Activated CD8-positive, alpha-beta memory T cell treated with anti-CD3 and anti-CD28 coated beads for 36 hours (primary cell): ENCODE measurements at regions not wholly inside any gene's neighbourhood (a gene's known extent, or its start where the extent isn't known, plus 50 kb on each side); places are given as distances from the start of the nearest gene placed in this dataset.
"Not testable (repeated sequence)": the region's sequence is repeated elsewhere in the genome, so short reads cannot be mapped to it uniquely, and the experiment has no call there.

ENCODE experiments used
- CTCF ChIA-PET: fragments of 350-600 bp; sonication (Branson Sonifier 250); formaldehyde crosslinking; loops from one replicate; lab custom pipeline; 2021; ENCODE audit warnings: antibody characterized with exemption; lab: Charles Lee
- POLR2A ChIA-PET: fragments of 350-600 bp; sonication (Branson Sonifier 250); formaldehyde crosslinking; loops from one replicate; lab custom pipeline; 2021; ENCODE audit warnings: antibody characterized with exemption; lab: Charles Lee

DNA sequence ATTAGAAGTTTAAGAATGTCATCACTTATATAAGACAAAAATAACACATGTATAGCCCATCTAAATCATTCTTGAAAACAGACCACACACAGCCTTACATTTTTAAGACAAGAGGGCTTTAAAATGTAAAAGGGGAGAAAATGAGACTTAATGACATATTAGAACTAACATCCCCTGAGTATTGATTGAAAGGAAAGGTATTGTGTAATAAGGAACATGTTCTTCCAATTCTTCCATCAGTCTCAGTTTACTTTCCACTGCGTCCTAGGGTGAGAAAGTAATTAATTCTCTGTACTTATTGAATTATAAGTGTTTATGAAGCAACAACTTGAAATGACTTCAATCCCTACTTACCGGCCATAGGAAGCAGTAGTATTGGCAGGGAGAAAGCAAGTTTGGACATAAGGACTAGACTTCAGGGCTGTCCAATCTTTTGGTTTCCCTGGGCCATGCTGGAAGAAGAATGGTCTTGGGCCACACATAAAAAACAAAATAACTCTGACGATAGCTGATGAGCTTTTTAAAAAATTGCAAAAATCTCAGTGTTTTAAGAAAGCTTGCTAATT is 202.7 kb upstream of the SPRY1 start:
- ChIA-PET POLR2A (no interaction called here), CTCF (no interaction called here)

- CTCF ChIA-PET = no interaction called here
- POLR2A ChIA-PET = no interaction called here
Observed at GRCh38 chr4:123198706-123199105, 197.9 kb upstream of the SPRY1 start.

DNA sequence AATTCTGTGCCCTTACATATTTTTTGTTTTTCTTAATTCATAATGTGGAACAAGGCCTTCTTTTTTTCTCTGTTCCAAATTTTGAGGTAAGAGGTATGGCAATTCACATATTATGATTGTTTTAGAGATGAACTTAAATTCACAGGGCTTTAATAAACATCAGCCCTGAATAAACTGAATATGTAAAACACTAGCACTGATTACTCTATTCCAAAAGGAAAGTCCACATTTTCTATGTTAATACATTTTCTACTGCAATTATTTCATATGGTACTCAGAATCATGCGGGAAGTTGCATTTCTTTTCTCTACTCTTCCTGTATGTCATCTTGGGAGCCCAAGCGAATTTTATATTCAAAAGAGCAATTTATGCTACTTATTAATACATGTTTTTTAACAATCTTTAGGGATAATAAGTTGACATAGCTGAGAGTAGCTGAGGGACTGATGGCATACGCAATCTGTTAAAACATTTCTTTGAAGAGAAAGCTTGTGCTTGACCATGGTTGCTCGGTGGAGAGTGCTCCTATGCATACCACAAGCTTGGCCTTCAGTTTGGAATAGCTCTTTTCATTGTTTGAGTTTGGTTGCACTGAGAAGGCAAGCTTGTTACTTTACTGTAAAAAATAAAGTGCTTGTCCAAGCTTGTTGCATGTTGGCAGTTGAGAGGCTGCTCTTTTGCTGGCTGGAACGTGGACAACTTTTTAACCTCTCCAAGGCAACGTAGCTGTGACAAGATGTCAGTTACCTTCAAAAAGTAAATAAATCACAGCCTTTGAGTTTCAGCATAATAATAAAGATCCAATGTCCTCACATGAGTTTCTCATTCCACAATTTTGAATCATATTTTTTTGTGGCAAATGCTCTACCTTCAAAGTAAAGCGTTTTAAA is 196.3 kb upstream of the SPRY1 start:
- POLR2A ChIA-PET = no interaction called here
- CTCF ChIA-PET = no interaction called here

DNA sequence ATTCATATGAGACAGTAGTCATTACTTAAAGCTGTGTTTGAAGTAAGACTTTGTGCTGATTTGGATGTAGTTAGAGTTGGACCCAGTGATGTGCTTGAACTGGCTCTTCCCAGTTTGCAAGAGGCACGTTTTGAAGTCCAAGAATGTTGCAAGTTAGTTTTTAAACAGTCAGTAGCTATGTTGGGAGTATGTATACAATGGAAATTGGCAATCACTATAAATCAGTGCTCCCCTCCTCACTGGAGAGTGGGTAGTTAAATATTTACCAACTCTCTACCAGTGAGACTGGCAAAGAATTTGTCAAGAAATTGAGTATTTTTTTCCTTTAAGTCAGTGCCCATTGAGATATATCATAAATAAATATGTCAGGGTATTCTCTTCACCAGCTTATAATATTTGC is 191.9 kb upstream of the SPRY1 start:
- ChIA-PET CTCF (no interaction called here), POLR2A (no interaction called here)

DNA sequence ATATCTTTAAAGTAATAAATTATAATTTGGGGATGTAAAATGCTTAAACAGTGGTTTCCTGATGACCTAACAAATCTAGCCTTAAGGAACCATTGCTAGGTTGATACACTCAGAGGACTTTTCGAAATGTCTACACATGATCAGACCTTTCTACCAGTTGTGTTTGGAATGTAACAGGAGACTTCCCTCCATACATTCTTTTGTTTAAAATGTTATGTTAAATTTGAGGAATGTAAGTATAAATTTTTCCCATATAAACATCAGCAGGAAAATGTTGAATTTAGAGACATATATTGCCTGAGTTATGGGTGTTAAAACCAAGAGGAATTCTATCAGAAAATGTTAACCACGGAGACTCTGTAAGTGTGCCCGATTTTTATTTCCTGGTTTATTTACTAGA is 190.6 kb upstream of the SPRY1 start:
- POLR2A ChIA-PET = no interaction called here

DNA sequence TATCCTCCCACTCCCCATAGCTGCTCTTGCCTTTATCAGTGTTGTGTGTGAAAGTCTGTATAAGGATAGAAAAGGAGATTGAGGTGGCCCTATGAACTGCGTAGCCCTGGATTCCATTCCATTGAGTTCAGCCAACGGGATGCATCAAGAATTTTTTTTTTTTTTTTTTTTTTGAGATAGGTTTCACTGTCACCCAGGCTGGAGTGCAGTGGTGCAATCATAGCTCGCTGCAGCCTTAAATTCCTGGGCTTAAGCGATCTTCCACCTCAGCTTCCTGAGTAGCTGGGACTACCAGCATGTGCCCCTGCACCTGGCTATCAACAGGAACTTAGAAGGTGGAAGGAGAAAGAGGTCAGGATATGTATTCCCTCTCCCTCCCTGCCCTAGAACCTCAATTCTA is 187.2 kb upstream of the SPRY1 start:
- ChIA-PET CTCF (no interaction called here), POLR2A (interaction anchor here (0.6 kb wide), 1 partner anchor 8 kb away, joined by 7 read pairs; no protein-coding TSS in a partner anchor)

More for the DNA sequence above, 190.6 kb upstream of the SPRY1 start:
- CTCF ChIA-PET = no interaction called here

DNA sequence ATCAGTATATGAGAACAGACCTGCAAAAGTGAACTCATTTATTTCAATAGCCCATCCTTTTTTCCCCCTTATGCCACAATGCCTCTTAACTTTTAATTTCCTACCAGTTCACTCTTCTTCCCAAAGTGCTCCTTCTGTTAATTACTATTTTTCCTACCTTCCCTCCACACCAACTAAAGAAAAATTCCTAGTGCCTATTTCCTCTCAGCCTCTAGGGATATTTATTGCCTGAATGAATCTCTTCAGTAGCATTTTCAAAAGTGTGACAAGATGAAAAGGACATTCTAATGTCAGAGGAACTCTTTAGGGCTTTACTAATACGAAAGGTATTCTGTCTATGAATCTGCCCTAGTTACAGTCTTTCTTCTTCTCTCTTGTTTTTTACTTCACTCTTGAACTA is 181.1 kb upstream of the SPRY1 start:
- POLR2A ChIA-PET = no interaction called here
- CTCF ChIA-PET = no interaction called here

DNA sequence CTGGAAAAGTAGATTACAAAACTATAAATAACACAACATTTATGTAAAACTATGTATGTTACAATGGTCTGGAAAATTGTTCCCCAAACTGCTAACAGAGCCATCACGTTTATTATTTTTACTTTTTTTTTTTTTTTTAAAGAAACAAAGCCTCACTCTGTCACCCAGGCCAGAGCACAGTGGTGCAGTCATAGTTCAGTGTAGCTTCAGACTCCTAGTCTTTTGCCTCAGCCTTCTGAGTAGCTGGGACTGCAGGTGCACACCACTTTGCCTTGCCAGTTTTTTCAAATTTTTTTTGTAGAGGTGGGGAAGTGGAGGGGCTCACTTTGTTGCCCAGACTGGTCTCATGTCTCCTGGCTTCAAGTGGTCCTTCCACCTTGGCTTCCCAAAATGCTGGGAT is 180.1 kb upstream of the SPRY1 start:
- POLR2A ChIA-PET = no interaction called here
- CTCF ChIA-PET = no interaction called here

GRCh38 chr4:123216946-123217345 is 179.6 kb upstream of the SPRY1 start:
- ChIA-PET POLR2A (no interaction called here), CTCF (no interaction called here)

GRCh38 chr4:123217664-123218063 is 178.9 kb upstream of the SPRY1 start:
- ChIA-PET CTCF (no interaction called here), POLR2A (no interaction called here)

GRCh38 chr4:123218981-123219380 is 177.6 kb upstream of the SPRY1 start:
- POLR2A ChIA-PET = no interaction called here
- CTCF ChIA-PET = no interaction called here

GRCh38 chr4:123229286-123229685 is 167.3 kb upstream of the SPRY1 start:
- ChIA-PET POLR2A (no interaction called here), CTCF (no interaction called here)

DNA sequence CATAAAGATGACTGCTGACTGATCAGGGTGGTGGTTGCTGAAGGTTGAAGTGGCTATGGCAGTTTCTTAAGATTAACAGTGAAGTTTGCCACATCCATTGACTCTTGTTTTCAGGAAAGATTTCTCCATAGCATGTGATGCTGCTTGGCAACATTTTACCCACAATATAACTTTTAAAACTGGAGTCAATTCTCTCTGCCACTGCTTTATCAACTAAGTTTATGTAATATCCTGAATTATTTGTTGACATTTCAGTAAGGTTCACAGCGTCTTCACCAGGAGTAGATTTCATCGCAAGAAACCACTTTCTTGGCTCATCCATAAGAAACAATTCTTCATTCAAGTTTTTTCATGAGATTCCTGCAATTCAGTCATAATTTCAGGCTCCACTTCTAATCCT is 166.5 kb upstream of the SPRY1 start:
- ChIA-PET CTCF (no interaction called here), POLR2A (no interaction called here)

- POLR2A ChIA-PET = no interaction called here
- CTCF ChIA-PET = no interaction called here
Observed at GRCh38 chr4:123232439-123232838, 164.2 kb upstream of the SPRY1 start.

- ChIA-PET POLR2A (no interaction called here), CTCF (no interaction called here)
Observed at GRCh38 chr4:123233136-123233768, 163.3 kb upstream of the SPRY1 start.

DNA sequence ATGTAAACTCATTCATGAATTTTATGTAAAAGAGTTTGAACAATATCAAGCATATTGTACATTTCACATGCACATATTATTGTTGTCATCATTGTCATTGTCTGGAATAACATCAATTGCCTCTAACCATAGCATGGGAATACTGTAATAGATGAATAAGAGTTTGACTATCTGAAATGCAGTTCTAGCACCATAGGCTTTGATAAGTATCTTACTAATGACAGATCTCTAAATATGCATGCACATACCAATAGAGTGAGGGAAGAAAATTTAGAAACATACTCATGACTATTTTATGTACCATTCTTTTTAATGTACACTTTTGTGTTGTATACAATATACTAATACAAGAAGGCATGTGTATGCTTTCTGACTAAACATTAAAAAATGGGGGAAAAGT is 161.6 kb upstream of the SPRY1 start:
- POLR2A ChIA-PET = no interaction called here
- CTCF ChIA-PET = no interaction called here

DNA sequence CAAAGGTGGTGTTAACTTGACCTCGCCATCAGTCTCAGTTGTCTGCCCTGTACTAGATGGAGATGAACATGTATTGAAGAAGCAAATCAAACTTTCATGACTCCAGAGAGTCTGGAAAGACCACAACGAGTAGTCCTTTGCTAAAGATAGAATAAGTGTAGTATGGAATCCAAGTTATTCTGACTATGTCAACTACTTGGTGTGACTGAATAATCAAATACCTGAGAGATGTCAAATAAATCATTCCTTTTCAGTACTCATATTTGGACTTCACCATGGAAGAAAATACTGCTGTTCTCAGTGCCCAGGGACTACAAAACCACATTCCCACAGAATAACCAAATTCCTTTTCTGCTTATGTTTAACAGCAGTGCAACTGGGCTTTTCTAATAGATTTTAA is 161.2 kb upstream of the SPRY1 start:
- POLR2A ChIA-PET = no interaction called here
- CTCF ChIA-PET = no interaction called here

DNA sequence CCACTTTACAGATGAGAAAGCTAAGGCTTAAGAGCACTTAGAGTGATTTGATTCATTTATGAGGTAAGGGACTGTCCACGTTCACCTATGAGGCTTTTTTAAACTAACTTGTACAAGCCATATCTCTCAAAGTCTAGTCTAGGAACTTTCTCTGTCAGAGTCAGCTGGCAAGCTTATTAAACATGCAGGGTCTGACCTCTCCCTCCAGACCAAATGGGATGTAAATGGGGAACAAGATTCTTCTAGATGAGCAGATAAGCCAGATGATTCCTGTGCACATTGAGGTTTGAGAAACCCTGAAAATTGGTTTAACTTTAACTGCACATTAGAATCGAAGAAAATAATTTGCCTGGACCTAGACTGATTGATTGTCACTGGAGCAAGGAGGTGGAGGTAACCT is 160.0 kb upstream of the SPRY1 start:
- POLR2A ChIA-PET = no interaction called here
- CTCF ChIA-PET = no interaction called here

GRCh38 chr4:123240286-123240685 is 156.3 kb upstream of the SPRY1 start:
- CTCF ChIA-PET, POLR2A ChIA-PET: not testable (repeated sequence)

- POLR2A ChIA-PET, CTCF ChIA-PET: not testable (repeated sequence)
Observed at GRCh38 chr4:123243220-123243619, 153.4 kb upstream of the SPRY1 start.

DNA sequence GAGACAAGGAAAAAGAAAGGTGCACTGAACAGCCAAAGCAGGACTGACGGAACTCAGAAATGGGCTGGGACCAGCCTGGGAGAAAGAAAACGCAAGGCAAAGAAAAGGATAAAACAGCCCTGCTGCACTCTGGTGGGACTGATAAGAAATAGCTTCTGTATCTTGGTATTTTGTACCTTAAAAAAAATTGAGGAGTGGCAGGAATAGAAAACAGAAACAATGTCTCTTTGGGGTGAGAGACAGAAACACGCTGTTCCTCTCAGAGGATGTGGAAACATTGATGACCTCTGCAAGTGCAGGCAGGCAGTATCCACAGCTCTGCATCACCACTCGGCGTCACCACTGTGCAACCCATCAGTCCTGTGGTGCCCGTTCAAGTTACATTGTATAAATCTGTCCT is 152.5 kb upstream of the SPRY1 start:
- ChIA-PET POLR2A (no interaction called here), CTCF (no interaction called here)
